GM12878 (cell line): ENCODE measurements at regions not wholly inside any gene's neighbourhood (a gene's known extent, or its start where the extent isn't known, plus 50 kb on each side); places are given as distances from the start of the nearest gene placed in this dataset.

Source experiments
- ATAC-seq: fragments of 200-7000 bp; cut with Tn5 transposase; 3 replicates; pipeline ENCODE4 v1.9.1; 2020; ENCODE audit warnings: mild to moderate bottlenecking, moderate library complexity
- BruUV-seq: library from RNA; stranded (reverse); fragments of 400-500 nt; replicated peaks from 2 replicates; lab custom pipeline; 2021; lab: Mats Ljungman, UMichigan
- CTCF ChIA-PET: fragments of 300-600 bp; sonication (Branson Sonifier 250); formaldehyde crosslinking; extraction: SDS; loops from one replicate; lab custom pipeline; 2021; ENCODE audit warnings: inconsistent platforms; lab: Yijun Ruan, JAX
- POLR2A ChIA-PET: fragments of 350-600 bp; formaldehyde crosslinking; extraction: SDS; loops from one replicate; lab custom pipeline; 2021; ENCODE audit warnings: inconsistent platforms; lab: Charles Lee
- RAD21 ChIA-PET: fragments of 300-600 bp; sonication (Branson Sonifier 250); formaldehyde crosslinking; loops from one replicate; lab custom pipeline; 2023; ENCODE audit warnings: antibody characterized with exemption; ENCODE audit not compliant: unreplicated experiment; lab: Charles Lee
- SMC1A ChIA-PET: fragments of 300-600 bp; sonication (Branson Sonifier 250); formaldehyde crosslinking; loops from one replicate; lab custom pipeline; 2023; ENCODE audit not compliant: unreplicated experiment, uncharacterized antibody; lab: Charles Lee
- DNase-seq: peaks from one replicate; pipeline ENCODE4 v3.0.0-alpha.2; 2011; ENCODE audit warnings: low read depth, low spot score
- FAIRE-seq: peaks from 3 replicates; lab custom pipeline; 2011; peaks lifted over from hg19 to GRCh38; lab: Jason Lieb, UNC
- H2AFZ ChIP-seq: 2 replicates; pipeline ENCODE4 v1.6.0; 2011; ENCODE audit warnings: low read depth, low read length, control low read depth; ENCODE audit not compliant: control insufficient read depth
- H3K27ac ChIP-seq: 2 replicates; pipeline ENCODE4 v1.5.1; 2011; ENCODE audit warnings: control low read depth; ENCODE audit not compliant: control insufficient read depth, insufficient read depth
- H3K27me3 ChIP-seq, 2 experiments: replicated peaks in 1 of 2; 2 replicates each; pipeline versions ENCODE4 v1.6.0 to v1.6.1; 2011; ENCODE audit warnings: low read length in 1 of 2; ENCODE audit not compliant: control insufficient read depth in 2 of 2, insufficient read depth in 2 of 2
- H3K36me3 ChIP-seq, 2 experiments: 2 replicates each; pipeline ENCODE4 v1.5.1; 2011; ENCODE audit warnings: low read length in 1 of 2; ENCODE audit not compliant: control insufficient read depth in 2 of 2, insufficient read depth in 2 of 2
- H3K4me1 ChIP-seq: 2 replicates; pipeline ENCODE4 v1.6.1; 2011; ENCODE audit warnings: mild to moderate bottlenecking, low read length, moderate library complexity, mixed read lengths; ENCODE audit not compliant: control insufficient read depth, insufficient read depth
- H3K4me2 ChIP-seq: 2 replicates; pipeline ENCODE4 v1.6.0; 2011; ENCODE audit warnings: control low read depth; ENCODE audit not compliant: control insufficient read depth, insufficient read depth
- H3K4me3 ChIP-seq: fragments of 200-600 bp; sonication (generic); 2 replicates; pipeline ENCODE4 v1.5.1; 2016
- H3K79me2 ChIP-seq: 2 replicates; pipeline ENCODE4 v1.6.0; 2011; ENCODE audit warnings: low read length; ENCODE audit not compliant: control insufficient read depth, insufficient read depth
- H3K9ac ChIP-seq: 2 replicates; pipeline ENCODE4 v1.8.0; 2011; ENCODE audit warnings: low read length, control low read depth, mixed read lengths; ENCODE audit not compliant: control insufficient read depth, insufficient read depth
- H3K9me3 ChIP-seq: replicated peaks from 3 replicates; pipeline ENCODE4 v1.5.1; 2011; ENCODE audit warnings: mild to moderate bottlenecking, low read length; ENCODE audit not compliant: control insufficient read depth, insufficient read depth
- H4K20me1 ChIP-seq: 2 replicates; pipeline ENCODE4 v1.6.0; 2011; ENCODE audit not compliant: control insufficient read depth, insufficient read depth
- CHD4 ChIP-seq: fragments of 200-600 bp; sonication (generic); IDR thresholded peaks from 2 replicates; pipeline ENCODE4 v1.6.1; 2016; ENCODE audit warnings: mild to moderate bottlenecking
- IKZF1 ChIP-seq: fragments of 450-650 bp; conservative IDR thresholded peaks from 2 replicates; pipeline ENCODE4 v1.6.1; 2017; ENCODE audit warnings: antibody characterized with exemption, mild to moderate bottlenecking
- KAT2A ChIP-seq: conservative IDR thresholded peaks from 2 replicates; pipeline ENCODE4 v1.6.1; 2011; ENCODE audit warnings: low read depth, low read length; ENCODE audit not compliant: control insufficient read depth
- KDM1A ChIP-seq: fragments of 200-600 bp; sonication (generic); IDR thresholded peaks from 2 replicates; pipeline ENCODE4 v1.6.1; 2016; ENCODE audit warnings: borderline replicate concordance
- MTA3 ChIP-seq: IDR thresholded peaks from 2 replicates; pipeline ENCODE4 v1.6.1; 2012; ENCODE audit warnings: low read length, inconsistent platforms, borderline replicate concordance
- RB1 ChIP-seq: fragments of 450-650 bp; formaldehyde crosslinking; IDR thresholded peaks from 2 replicates; pipeline ENCODE4 v1.6.1; 2017; ENCODE audit warnings: mild to moderate bottlenecking, borderline replicate concordance
- SP1 ChIP-seq: IDR thresholded peaks from one replicate; pipeline ENCODE4 v1.6.1; 2011; ENCODE audit warnings: low read depth, low read length
- SUPT20H ChIP-seq: IDR thresholded peaks from 2 replicates; pipeline ENCODE4 v1.6.1; 2011; ENCODE audit warnings: low read depth, mild to moderate bottlenecking, low read length, moderate library complexity, borderline replicate concordance; ENCODE audit not compliant: control insufficient read depth
- SUZ12 ChIP-seq: fragments of 200-600 bp; sonication (generic); IDR thresholded peaks from one replicate; pipeline ENCODE4 v1.6.1; 2018; ENCODE audit warnings: antibody characterized with exemption, mild to moderate bottlenecking; ENCODE audit not compliant: unreplicated experiment
- ZNF24 ChIP-seq: fragments of 450-650 bp; IDR thresholded peaks from 2 replicates; pipeline ENCODE4 v1.6.1; 2017; ENCODE audit warnings: antibody characterized with exemption, mild to moderate bottlenecking
- WGBS: methylation state at CpG from one replicate; pipeline ENCODE4 v1.1.6; 2016; ENCODE audit warnings: low lambda C conversion rate; ENCODE audit not compliant: insufficient replicate concordance, insufficient coverage; ENCODE audit errors: missing lambda C conversion rate; 5-methylcytosine and 5-hydroxymethylcytosine counted together
- in situ Hi-C: fragments of 300-500 bp; cut with MboI; formaldehyde crosslinking; loops from 9 replicates; pipeline ENCODE4 v1.14.3; 2018; ENCODE audit warnings: mixed read lengths
- intact Hi-C: fragments of 100-400 bp; cut with micrococcal nuclease; formaldehyde crosslinking; loops from one replicate; pipeline ENCODE4 v1.14.2; 2022; ENCODE audit not compliant: unreplicated experiment
- TF ChIP-seq, protein P1 (sequence below): fragments of 450-650 bp; formaldehyde crosslinking; IDR thresholded peaks from 2 replicates; pipeline ENCODE4 v1.5.0; 2022; ENCODE audit warnings: mild to moderate bottlenecking, missing genetic modification characterization
- TF ChIP-seq, protein P2 (sequence below): IDR thresholded peaks from 2 replicates; pipeline ENCODE4 v1.6.1; 2012; ENCODE audit warnings: low read length, inconsistent platforms

DNA sequence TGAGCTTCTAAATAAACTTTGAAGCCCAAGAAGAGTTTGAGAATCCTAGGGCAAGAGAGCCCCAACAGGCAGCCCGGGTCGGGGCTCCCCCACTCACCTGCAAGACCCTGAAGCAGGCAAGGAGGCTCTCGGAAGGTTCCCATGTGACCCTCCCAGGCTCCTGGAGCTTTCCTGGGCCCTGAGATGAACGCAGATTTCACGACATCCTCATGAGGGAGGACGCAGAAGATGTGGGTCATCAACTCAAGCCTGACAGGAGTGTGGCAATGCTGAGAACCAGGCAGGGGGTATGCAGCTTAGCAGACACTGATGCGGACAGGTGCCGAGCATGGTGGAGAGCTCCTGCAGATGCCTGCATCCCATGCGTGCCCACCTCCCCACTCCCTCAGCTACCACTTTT is 184.5 kb upstream of the SLC24A3 start (continued):
- TF ChIP-seq, protein P1, sequence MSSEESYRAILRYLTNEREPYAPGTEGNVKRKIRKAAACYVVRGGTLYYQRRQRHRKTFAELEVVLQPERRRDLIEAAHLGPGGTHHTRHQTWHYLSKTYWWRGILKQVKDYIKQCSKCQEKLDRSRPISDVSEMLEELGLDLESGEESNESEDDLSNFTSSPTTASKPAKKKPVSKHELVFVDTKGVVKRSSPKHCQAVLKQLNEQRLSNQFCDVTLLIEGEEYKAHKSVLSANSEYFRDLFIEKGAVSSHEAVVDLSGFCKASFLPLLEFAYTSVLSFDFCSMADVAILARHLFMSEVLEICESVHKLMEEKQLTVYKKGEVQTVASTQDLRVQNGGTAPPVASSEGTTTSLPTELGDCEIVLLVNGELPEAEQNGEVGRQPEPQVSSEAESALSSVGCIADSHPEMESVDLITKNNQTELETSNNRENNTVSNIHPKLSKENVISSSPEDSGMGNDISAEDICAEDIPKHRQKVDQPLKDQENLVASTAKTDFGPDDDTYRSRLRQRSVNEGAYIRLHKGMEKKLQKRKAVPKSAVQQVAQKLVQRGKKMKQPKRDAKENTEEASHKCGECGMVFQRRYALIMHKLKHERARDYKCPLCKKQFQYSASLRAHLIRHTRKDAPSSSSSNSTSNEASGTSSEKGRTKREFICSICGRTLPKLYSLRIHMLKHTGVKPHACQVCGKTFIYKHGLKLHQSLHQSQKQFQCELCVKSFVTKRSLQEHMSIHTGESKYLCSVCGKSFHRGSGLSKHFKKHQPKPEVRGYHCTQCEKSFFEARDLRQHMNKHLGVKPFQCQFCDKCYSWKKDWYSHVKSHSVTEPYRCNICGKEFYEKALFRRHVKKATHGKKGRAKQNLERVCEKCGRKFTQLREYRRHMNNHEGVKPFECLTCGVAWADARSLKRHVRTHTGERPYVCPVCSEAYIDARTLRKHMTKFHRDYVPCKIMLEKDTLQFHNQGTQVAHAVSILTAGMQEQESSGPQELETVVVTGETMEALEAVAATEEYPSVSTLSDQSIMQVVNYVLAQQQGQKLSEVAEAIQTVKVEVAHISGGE (CRISPR knock-in tag) = no peak
- TF ChIP-seq ZNF24 = no peak
- TF ChIP-seq KDM1A = no peak
- TF ChIP-seq RB1 = no peak

- ChIA-PET CTCF (interaction anchor here (1.0 to 1.2 kb wide), 4 partner anchors 13 to 207 kb away, joined by 3 to 4 read pairs (median 3); no protein-coding TSS in a partner anchor), SMC1A (interaction anchor here (1.6 kb wide), 1 partner anchor 18 kb away, joined by 4 read pairs; no protein-coding TSS in a partner anchor), POLR2A (no interaction called here), RAD21 (no interaction called here)
- Histone ChIP-seq H4K20me1 (no peaks in the 10 kb centered on the region), H3K27ac (no peak overlapping the region), H3K79me2 (no peaks in the 10 kb centered on the region), H3K4me1 (no peaks in the 10 kb centered on the region), H3K27me3 (no peaks in the 10 kb centered on the region), H3K9me3 (no peaks in the 10 kb centered on the region), H3K9ac (no peak overlapping the region), H3K4me2 (no peak overlapping the region), H2AFZ (no peak overlapping the region), H3K4me3 (no peak overlapping the region), H3K36me3 (no peaks in the 10 kb centered on the region)
- WGBS = 43% methylated on average over 3 of the region's 3 CpGs
- in situ Hi-C loops = no loop called here
- TF ChIP-seq SP1 (no peak), SUPT20H (no peak), MTA3 (no peak), KAT2A (no peak), SUZ12 (no peak), CHD4 (no peak), IKZF1 (no peak)
- TF ChIP-seq, protein P1 (CRISPR knock-in tag) = no peak
- TF ChIP-seq, protein P2, sequence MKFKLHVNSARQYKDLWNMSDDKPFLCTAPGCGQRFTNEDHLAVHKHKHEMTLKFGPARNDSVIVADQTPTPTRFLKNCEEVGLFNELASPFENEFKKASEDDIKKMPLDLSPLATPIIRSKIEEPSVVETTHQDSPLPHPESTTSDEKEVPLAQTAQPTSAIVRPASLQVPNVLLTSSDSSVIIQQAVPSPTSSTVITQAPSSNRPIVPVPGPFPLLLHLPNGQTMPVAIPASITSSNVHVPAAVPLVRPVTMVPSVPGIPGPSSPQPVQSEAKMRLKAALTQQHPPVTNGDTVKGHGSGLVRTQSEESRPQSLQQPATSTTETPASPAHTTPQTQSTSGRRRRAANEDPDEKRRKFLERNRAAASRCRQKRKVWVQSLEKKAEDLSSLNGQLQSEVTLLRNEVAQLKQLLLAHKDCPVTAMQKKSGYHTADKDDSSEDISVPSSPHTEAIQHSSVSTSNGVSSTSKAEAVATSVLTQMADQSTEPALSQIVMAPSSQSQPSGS = no peak
- ATAC-seq (no peak), DNase-seq (no peak), FAIRE-seq (no peak)
- intact Hi-C loops = no loop called here
- BruUV-seq = no TSS peak
Measured at GRCh38 chr20:19041787-19042186, 170.7 kb upstream of the SLC24A3 start.
